ENCODE measurements at regions not wholly inside any gene's neighbourhood (a gene's known extent, or its start where the extent isn't known, plus 50 kb on each side); places are given as distances from the start of the nearest gene placed in this dataset.
"Not testable (repeated sequence)": the region's sequence is repeated elsewhere in the genome, so short reads cannot be mapped to it uniquely, and the experiment has no call there.

DNA sequence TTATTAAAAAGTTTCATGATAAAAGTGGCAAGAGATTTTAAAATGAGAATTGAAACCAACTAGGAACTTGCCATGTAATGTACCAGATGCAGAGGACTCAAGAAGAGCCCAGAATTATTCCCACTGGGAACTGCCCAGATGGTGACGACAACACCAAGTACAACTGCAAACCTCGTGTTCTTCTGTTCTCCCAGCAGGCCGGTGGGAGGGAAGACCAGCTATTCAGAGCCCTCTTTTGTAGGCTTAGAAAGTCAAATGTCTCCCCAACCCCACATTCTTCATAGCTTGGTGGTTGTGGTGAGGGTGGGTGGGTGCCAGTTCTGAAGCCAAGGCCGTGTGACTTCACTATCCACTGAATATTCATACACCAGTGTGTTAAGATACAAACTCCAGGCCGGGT is 54.3 kb upstream of the ITGB1 start:
- no peaks in the 10 kb centered on the region for H3K27me3 ChIP-seq
- no peak for DNase-seq (ENCODE audit: extremely low spot score)
- intact Hi-C loops (cut with DNase I), result no loop called here
- TF ChIP-seq POLR2AphosphoS5 (IDR thresholded peaks at IDR 0.05) (no peak), POLR2A (IDR thresholded peaks at IDR 0.05; ENCODE audit: low read depth) (no peak), EP300 (IDR thresholded peaks at IDR 0.05) (no peak)
- TF ChIP-seq, protein P1, sequence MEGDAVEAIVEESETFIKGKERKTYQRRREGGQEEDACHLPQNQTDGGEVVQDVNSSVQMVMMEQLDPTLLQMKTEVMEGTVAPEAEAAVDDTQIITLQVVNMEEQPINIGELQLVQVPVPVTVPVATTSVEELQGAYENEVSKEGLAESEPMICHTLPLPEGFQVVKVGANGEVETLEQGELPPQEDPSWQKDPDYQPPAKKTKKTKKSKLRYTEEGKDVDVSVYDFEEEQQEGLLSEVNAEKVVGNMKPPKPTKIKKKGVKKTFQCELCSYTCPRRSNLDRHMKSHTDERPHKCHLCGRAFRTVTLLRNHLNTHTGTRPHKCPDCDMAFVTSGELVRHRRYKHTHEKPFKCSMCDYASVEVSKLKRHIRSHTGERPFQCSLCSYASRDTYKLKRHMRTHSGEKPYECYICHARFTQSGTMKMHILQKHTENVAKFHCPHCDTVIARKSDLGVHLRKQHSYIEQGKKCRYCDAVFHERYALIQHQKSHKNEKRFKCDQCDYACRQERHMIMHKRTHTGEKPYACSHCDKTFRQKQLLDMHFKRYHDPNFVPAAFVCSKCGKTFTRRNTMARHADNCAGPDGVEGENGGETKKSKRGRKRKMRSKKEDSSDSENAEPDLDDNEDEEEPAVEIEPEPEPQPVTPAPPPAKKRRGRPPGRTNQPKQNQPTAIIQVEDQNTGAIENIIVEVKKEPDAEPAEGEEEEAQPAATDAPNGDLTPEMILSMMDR (IDR thresholded peaks at IDR 0.05), result no peak
- WGBS, result 90% methylated on average over 5 of the region's 5 CpGs
- H3K9me3 ChIP-seq, result no peaks in the 10 kb centered on the region
- H3K27ac ChIP-seq (replicated peaks in 1 of 4), result no peak overlapping the region
- no peaks in the 10 kb centered on the region for H3K36me3 ChIP-seq
- peaks cover 0 to 6% (median 2%) of the 10 kb centered on the region in 4 donors for H3K4me1 ChIP-seq
- H3K4me3 ChIP-seq, result no peak overlapping the region

GRCh38 chr10:33010132-33011037 is 52.4 kb upstream of the ITGB1 start:
- WGBS, result 46% methylated on average over 12 of the region's 12 CpGs
- Histone ChIP-seq H3K4me3 (no peak overlapping the region), H3K27me3 (no peaks in the 10 kb centered on the region), H3K36me3 (no peaks in the 10 kb centered on the region), H3K9me3 (no peaks in the 10 kb centered on the region), H3K4me1 (peaks cover 5 to 16% (median 13%) of the 10 kb centered on the region in 4 donors), H3K27ac (replicated peaks in 1 of 4) (no peak overlapping the region)
- no peak for DNase-seq (ENCODE audit: extremely low spot score)
- intact Hi-C loops (cut with DNase I), result no loop called here
- TF ChIP-seq, protein P1 (IDR thresholded peaks at IDR 0.05), result peak in 1 of 3 experiments; percentile 31
- TF ChIP-seq POLR2AphosphoS5 (IDR thresholded peaks at IDR 0.05), result no peak

- Histone ChIP-seq H3K4me3 (no peak overlapping the region), H3K36me3 (no peaks in the 10 kb centered on the region), H3K4me1 (peaks cover 12 to 23% (median 20%) of the 10 kb centered on the region in 4 donors), H3K27me3 (no peaks in the 10 kb centered on the region), H3K27ac (replicated peaks in 1 of 4) (no peak overlapping the region), H3K9me3 (no peaks in the 10 kb centered on the region)
- TF ChIP-seq POLR2AphosphoS5 (IDR thresholded peaks at IDR 0.05) (no peak), EP300 (IDR thresholded peaks at IDR 0.05) (no peak), POLR2A (IDR thresholded peaks at IDR 0.05; ENCODE audit: low read depth) (no peak)
- TF ChIP-seq, protein P1 (IDR thresholded peaks at IDR 0.05), result no peak
- intact Hi-C loops (cut with DNase I), result loop anchor here (1.0 to 10.0 kb wide), 3 partner anchors 105 to 565 kb away; partner anchors contain the start of gene CCDC7
- 70% methylated on average over 5 of the region's 5 CpGs for WGBS
- no peak for DNase-seq (ENCODE audit: extremely low spot score)
Measured at GRCh38 chr10:33009244-33010131, 51.5 kb upstream of the ITGB1 start.

- H3K27ac ChIP-seq (replicated peaks in 1 of 4), result peak overlapping the region in 3 of 4 donors; percentile 22 to 46 (median 46)
- no peaks in the 10 kb centered on the region for H3K27me3 ChIP-seq
- TF ChIP-seq, protein P1 (IDR thresholded peaks at IDR 0.05), result peak in 2 of 3 experiments; percentile 99 to 100
- no peak for TF ChIP-seq POLR2AphosphoS5 (IDR thresholded peaks at IDR 0.05)
- no peak overlapping the region for H3K4me3 ChIP-seq
- no peaks in the 10 kb centered on the region for H3K36me3 ChIP-seq
- no peak for DNase-seq (ENCODE audit: extremely low spot score)
- no peaks in the 10 kb centered on the region for H3K9me3 ChIP-seq
- intact Hi-C loops (cut with DNase I), result loop anchor here (1.0 to 10.0 kb wide), 3 partner anchors 104 to 564 kb away; partner anchors contain the start of gene CCDC7
- WGBS, result 21% methylated on average over 9 of the region's 9 CpGs
- H3K4me1 ChIP-seq, result peaks cover 13 to 31% (median 26%) of the 10 kb centered on the region in 4 donors
Measured at GRCh38 chr10:33008499-33009243, 50.6 kb upstream of the ITGB1 start.

GRCh38 chr10:33007731-33008381 is 49.8 kb upstream of the ITGB1 start:
- intact Hi-C loops (cut with DNase I), result loop anchor here (10.0 kb wide), 2 partner anchors 103 to 563 kb away; partner anchors contain the start of gene CCDC7
- H3K36me3 ChIP-seq; H3K9me3 ChIP-seq; H3K27me3 ChIP-seq; DNase-seq (ENCODE audit: extremely low spot score); H3K4me3 ChIP-seq: not testable (repeated sequence)
- H3K4me1 ChIP-seq, result peaks cover 13 to 33% (median 27%) of the 10 kb centered on the region in 4 donors
- WGBS, result 98% methylated on average over 9 of the region's 9 CpGs
- peak overlapping the region; percentile 88 to 92 (median 90) for H3K27ac ChIP-seq (replicated peaks in 1 of 4)

Data from esophagus muscularis mucosa (tissue), 4 donors.